Stimulated activated CD8-positive, alpha-beta memory T cell treated with anti-CD3 and anti-CD28 coated beads, Interleukin-7, amount 100 ng/mL, for 24 hours (primary cell): ENCODE measurements at regions not wholly inside any gene's neighbourhood (a gene's known extent, or its start where the extent isn't known, plus 50 kb on each side); places are given as distances from the start of the nearest gene placed in this dataset.
"Not testable (repeated sequence)": the region's sequence is repeated elsewhere in the genome, so short reads cannot be mapped to it uniquely, and the experiment has no call there.

Experiments used
- DNase-seq: peaks from one replicate; pipeline ENCODE4 v3.0.0-alpha.2; 2020; ENCODE audit warnings: low read depth

- DNase-seq = no peak
Observed at GRCh38 chr18:78507217-78507616, 472.4 kb upstream of the SALL3 start.

- DNase-seq = not testable (repeated sequence)
Observed at GRCh38 chr18:78508228-78508824, 471.3 kb upstream of the SALL3 start.

- DNase-seq = no peak
Observed at GRCh38 chr18:78510091-78510490, 469.5 kb upstream of the SALL3 start.

GRCh38 chr18:78510636-78511035 is 469.0 kb upstream of the SALL3 start:
- DNase-seq = no peak

GRCh38 chr18:78511666-78512601 is 467.7 kb upstream of the SALL3 start:
- no peak for DNase-seq

- DNase-seq = no peak
Observed at GRCh38 chr18:78514910-78515670, 464.5 kb upstream of the SALL3 start.

- DNase-seq = no peak
Observed at GRCh38 chr18:78517328-78517727, 462.3 kb upstream of the SALL3 start.

GRCh38 chr18:78517973-78518372 is 461.6 kb upstream of the SALL3 start:
- no peak for DNase-seq

GRCh38 chr18:78518805-78519204 is 460.8 kb upstream of the SALL3 start:
- DNase-seq = no peak

- no peak for DNase-seq
Observed at GRCh38 chr18:78519394-78520062, 460.1 kb upstream of the SALL3 start.

GRCh38 chr18:78521136-78521535 is 458.5 kb upstream of the SALL3 start:
- no peak for DNase-seq

- DNase-seq = no peak
Observed at GRCh38 chr18:78521744-78522143, 457.9 kb upstream of the SALL3 start.

GRCh38 chr18:78522507-78522906 is 457.1 kb upstream of the SALL3 start:
- no peak for DNase-seq

- DNase-seq = no peak
Observed at GRCh38 chr18:78523850-78524249, 455.8 kb upstream of the SALL3 start.

- DNase-seq = no peak
Observed at GRCh38 chr18:78525366-78526111, 454.1 kb upstream of the SALL3 start.

GRCh38 chr18:78526275-78526674 is 453.3 kb upstream of the SALL3 start:
- DNase-seq = no peak

- no peak for DNase-seq
Observed at GRCh38 chr18:78526923-78527711, 452.5 kb upstream of the SALL3 start.

- DNase-seq = no peak
Observed at GRCh38 chr18:78527984-78528383, 451.6 kb upstream of the SALL3 start.

GRCh38 chr18:78528411-78529258 is 451.0 kb upstream of the SALL3 start:
- DNase-seq = no peak

- no peak for DNase-seq
Observed at GRCh38 chr18:78531637-78532036, 448.0 kb upstream of the SALL3 start.
